AG20443 (cell line): ENCODE measurements at regions not wholly inside any gene's neighbourhood (a gene's known extent, or its start where the extent isn't known, plus 50 kb on each side); places are given as distances from the start of the nearest gene placed in this dataset.

Source experiments
- DNase-seq: peaks from one replicate; pipeline ENCODE4 v3.0.0; 2012; ENCODE audit warnings: low spot score, mixed read lengths

DNA sequence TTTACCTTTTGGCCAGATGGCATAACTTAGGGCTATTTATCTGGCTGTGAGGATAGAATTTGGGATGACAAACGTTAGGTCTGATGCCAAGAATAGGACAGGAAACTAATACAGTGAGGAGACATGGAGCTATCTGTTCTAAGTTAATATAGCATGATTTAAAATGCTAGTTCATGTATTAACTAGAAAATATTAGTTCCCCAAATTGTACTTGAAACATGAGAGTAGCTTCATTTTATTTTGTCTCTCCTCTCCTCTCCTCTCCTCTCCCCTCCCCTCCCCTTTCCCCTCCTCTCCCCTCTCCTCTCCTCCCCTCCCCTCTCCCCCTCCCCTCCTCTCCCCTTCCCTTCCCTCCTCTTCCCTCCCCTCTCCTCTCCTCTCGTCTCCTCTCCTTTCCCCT lies 101.1 kb upstream of the MYO16 start:
- no peak for DNase-seq

DNA sequence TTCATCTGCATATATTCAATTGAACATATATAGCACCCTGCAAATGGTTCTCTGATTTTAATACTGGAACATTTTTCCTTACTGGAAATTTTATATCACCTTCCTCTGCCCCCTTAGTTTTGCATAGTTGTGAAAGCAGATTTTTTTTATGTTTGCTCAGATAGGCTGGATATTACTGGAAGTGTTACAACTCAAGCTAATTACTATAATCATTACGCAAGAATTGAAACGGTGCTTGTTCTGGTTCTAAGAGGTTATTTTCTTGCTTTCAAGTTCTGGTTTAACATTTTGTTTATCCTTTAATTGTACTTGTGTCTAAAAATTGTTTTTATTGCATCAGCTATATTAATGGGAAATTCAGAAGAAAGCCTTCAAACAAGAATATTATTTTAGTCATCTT lies 95.6 kb upstream of the MYO16 start:
- DNase-seq = no peak

DNA sequence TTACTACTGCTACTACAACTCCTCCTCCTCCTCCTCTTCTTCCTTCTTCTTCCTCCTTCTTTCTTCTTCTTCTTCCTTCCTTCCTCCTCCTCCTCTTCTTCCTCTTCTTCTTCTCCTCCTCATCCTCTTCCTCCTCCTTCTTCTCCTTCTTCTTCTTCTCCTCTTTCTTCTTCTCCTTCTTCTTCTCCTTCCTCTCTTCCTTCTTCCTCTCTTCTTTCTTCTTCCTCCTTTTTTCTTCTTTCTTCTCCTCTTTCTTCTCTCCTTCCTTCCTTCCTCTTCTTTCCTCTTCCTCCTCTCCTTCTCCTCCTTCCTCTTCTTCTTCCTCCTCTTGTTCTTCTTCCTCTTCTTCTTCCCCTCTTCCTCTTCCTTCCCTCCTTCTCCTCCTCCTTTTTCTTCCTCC lies 94.7 kb upstream of the MYO16 start:
- DNase-seq = no peak

DNA sequence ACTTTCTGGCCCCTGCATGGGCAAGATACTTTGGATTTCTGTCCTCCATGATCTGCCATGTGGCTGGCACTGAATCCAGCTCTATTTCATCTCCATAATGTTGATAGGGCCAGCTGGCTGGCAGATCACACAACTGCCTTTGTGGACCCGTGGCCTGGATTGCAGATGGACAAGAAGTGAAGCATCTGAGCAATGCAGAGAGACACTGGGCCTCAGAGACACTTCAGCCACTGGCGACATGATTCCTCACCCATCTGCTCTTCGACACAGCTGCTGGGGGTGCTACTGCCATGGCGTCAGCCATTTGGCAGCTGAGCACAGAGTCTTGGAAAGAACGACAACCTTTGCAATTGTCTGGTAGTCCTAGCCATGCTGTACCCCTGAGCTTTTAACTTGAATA lies 79.5 kb upstream of the MYO16 start:
- no peak for DNase-seq

DNA sequence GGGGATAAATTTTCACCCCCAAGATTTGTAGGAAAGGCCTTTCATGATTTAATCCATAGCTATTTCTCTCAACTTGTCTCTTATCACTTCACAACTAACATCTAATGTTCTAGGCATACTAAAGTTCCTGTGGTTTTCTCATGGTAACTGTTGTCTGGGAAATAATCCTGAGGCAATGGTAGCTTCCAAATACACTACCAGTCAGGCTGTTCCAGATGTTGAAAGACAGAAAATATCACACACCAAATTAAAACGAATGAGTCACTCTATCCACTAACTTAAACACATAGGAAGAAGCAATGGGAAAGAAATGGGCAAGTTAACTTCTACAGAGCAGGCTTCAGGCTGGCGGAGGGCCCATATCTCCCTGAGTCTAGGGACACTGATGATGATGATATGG lies 77.7 kb upstream of the MYO16 start:
- no peak for DNase-seq

DNA sequence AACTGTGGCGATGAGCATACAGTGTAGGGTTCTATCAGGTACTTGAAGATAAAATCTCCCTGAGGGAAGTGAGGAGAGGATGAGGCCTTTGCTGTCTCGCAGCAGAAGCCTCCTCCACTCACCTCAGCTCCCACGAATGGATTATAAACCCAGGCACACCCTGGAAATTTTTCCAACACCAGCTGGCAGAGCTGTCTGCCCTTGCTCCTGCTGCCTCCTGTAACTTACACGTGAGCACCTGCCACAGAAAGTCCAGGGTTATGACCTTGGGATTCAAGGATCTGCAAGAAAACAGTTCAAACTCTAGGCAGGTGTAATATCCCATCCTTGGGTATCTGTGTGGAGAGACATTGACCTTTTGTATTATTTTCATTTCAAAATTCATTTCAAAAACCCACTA lies 70.9 kb upstream of the MYO16 start:
- no peak for DNase-seq

GRCh38 chr13:108560093-108560492 lies 69.3 kb upstream of the MYO16 start:
- no peak for DNase-seq

GRCh38 chr13:108561149-108561548 lies 68.3 kb upstream of the MYO16 start:
- no peak for DNase-seq

DNA sequence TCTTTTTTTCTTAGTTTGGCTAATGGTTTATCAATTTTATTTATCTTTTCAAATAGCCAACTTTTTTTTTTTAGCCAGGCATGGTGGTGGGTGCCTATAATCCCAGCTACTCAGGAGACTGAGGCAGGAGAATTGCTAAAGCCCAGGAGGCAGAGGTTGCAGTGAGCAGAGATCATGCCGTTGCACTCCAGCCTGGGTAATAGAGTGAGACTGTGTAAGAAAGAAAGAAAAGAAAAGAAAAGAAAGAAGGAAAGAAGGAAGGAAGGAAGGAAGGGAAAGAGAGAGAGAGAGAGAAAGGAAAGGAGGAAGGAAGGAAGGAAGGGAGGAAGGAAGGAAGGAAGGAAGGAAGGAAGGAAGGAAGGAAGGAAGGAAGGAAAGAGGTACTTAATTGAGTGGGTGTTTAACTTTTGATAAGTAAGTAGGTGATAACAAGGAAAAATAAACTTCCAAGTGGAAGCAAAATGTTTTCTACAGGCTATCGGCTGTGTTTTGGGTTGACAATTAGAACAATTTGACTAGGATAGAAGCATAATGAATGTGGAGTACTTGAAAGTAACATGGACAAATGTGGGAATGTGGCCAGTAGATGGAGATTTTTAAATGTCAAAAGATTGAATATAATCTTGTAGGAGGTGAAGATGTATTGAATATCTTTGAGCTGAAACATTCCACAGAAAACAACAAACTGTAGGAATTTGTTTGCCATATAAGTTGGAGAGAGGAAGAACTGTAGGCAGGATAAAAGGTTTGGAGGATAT lies 62.8 kb upstream of the MYO16 start:
- no peak for DNase-seq

DNA sequence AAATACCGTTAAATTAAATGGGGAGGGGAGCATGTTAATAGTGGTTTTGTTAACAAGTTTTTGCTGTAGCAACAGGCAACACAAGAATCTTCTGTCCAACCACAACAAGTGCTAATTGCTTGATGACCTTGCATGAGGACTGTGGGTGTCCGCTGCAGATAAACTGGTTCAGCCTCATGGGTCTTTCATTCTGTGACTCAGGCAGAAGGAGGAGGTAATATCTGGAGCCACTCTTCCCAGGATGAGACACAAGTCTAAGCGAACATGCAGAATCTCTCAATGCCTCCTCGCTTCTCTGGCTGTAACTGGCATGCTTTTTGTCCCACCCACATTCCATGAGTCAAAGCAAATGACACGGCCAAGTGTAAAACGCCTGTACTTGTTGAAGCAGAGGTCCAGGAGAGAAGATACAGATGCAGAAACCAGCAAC lies 56.6 kb upstream of the MYO16 start:
- no peak for DNase-seq

DNA sequence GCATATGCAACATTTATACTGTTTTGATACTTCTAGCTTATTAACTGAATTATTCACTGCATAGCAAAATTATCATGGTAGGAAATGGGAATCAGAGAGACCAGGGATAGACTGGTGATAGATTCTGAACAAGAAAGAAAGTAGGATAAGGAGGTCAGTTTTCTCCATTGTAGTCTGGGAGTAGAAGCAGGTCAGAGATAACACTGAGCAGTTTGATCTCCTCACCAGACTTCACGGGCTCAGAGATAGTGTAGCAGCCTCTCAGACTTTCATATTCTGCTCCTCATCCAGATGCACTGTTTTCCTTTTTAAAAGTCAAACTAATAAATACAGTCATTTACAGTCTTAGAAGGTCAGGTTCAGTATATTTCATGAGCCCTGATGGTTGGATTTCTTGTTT lies 56.0 kb upstream of the MYO16 start:
- no peak for DNase-seq

- DNase-seq = no peak
Measured at GRCh38 chr13:108574856-108575255, 54.6 kb upstream of the MYO16 start.

GRCh38 chr13:108575430-108575829 lies 54.0 kb upstream of the MYO16 start:
- DNase-seq = no peak
